H1 (cell line): ENCODE measurements at regions not wholly inside any gene's neighbourhood (a gene's known extent, or its start where the extent isn't known, plus 50 kb on each side); places are given as distances from the start of the nearest gene placed in this dataset.
A peak's percentile ranks its signal among the peaks of the same experiment; 100 is the strongest.

Experiments used
- CHD7 ChIP-seq: fragments of 300-600 bp; sonication (generic); IDR thresholded peaks from 2 replicates; pipeline ENCODE4 v1.7.1; 2012; ENCODE audit warnings: low read length, moderate library complexity, mild to moderate bottlenecking, inconsistent platforms; ENCODE audit not compliant: insufficient replicate concordance
- EGR1 ChIP-seq: IDR thresholded peaks from 2 replicates; pipeline ENCODE4 v1.6.1; 2011; ENCODE audit warnings: low read depth, low read length, borderline replicate concordance
- NANOG ChIP-seq: IDR thresholded peaks from 2 replicates; pipeline ENCODE4 v1.6.1; 2011; ENCODE audit warnings: low read length, low read depth, mild to moderate bottlenecking, inconsistent platforms; ENCODE audit not compliant: insufficient read depth, poor library complexity, severe bottlenecking

DNA sequence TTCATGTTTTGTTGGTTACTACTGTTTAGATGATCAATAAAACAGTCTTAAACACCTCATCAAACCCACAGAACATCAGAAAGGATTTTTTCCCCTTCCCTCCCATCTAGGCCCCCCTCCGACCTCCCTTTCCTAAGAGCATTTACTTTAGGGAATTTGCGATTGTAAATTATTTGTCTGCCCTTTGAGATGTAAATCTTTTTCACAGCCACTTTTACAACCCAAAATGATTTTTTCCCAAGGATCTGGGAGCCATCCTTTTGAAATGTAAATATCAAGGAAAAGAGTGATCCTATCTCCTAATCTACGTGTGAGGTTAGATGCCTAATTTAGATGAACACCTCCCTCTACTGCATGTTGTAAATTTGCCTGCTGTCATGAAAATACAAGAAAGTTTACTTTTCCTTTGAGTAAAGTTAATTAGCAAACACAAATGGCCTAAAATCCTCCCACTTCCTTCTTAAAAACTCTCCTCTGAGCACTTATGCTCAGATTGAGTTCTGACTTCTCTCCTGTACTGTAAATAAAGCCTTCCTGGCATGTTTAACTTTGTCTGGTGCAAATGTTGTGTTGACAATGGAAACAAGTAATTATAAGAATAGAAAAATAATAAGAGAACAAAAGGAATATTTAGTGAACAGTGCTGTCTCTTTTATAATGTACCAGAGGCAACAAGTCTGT lies 1646.9 kb upstream of the SPRY2 start (continued):
- TF ChIP-seq CHD7: peak; percentile 81
- no peak for TF ChIP-seq EGR1
- TF ChIP-seq NANOG: peak; percentile 11
